ENCODE measurements at regions not wholly inside any gene's neighbourhood (a gene's known extent, or its start where the extent isn't known, plus 50 kb on each side); places are given as distances from the start of the nearest gene placed in this dataset.

DNA sequence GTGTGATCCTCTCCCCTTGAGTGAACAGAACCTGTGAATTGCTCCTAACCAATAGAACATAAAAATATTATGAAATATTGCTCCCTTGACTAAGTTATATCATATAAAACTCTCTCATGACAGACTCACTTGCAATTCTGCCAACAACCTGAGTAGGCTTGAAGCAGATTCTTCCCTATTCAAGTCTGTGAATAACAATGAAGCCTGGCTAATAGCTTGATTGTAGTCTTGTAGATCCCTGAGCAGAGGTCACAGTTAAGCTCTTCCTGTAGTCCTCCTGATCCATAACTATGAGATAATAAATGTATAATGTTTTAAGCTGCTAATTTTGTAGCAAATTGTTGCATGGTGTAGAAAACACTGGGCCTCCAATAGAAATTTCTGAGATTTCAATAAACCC is 540.1 kb upstream of the TENM4 start:
- no peaks in the 10 kb centered on the region for H3K27me3 ChIP-seq (ENCODE audit: control insufficient read depth in 2 of 2, insufficient read depth in 2 of 2, low read length in 2 of 2)
- H3K36me3 ChIP-seq (ENCODE audit: control insufficient read depth in 2 of 2, extremely low read depth in 1 of 2, insufficient read depth in 2 of 2, low read length in 2 of 2) = no peaks in the 10 kb centered on the region
- POLR2A ChIA-PET = no interaction called here
- TF ChIP-seq, protein P1, sequence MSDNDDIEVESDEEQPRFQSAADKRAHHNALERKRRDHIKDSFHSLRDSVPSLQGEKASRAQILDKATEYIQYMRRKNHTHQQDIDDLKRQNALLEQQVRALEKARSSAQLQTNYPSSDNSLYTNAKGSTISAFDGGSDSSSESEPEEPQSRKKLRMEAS (IDR thresholded peaks at IDR 0.05; ENCODE audit: insufficient read depth, insufficient read length) = no peak
- TF ChIP-seq, protein P2, sequence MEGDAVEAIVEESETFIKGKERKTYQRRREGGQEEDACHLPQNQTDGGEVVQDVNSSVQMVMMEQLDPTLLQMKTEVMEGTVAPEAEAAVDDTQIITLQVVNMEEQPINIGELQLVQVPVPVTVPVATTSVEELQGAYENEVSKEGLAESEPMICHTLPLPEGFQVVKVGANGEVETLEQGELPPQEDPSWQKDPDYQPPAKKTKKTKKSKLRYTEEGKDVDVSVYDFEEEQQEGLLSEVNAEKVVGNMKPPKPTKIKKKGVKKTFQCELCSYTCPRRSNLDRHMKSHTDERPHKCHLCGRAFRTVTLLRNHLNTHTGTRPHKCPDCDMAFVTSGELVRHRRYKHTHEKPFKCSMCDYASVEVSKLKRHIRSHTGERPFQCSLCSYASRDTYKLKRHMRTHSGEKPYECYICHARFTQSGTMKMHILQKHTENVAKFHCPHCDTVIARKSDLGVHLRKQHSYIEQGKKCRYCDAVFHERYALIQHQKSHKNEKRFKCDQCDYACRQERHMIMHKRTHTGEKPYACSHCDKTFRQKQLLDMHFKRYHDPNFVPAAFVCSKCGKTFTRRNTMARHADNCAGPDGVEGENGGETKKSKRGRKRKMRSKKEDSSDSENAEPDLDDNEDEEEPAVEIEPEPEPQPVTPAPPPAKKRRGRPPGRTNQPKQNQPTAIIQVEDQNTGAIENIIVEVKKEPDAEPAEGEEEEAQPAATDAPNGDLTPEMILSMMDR (IDR thresholded peaks at IDR 0.05; ENCODE audit: extremely low read depth in 1 of 2, insufficient read depth in 1 of 2, low read depth in 1 of 2, low read length in 2 of 2) = no peak
- no peak overlapping the region for H2AFZ ChIP-seq (ENCODE audit: low read depth, low read length)
- H3K79me2 ChIP-seq (ENCODE audit: control insufficient read depth, insufficient read depth, low read length) = no peaks in the 10 kb centered on the region
- no peaks in the 10 kb centered on the region for H3K9me1 ChIP-seq (replicated peaks; ENCODE audit: control insufficient read depth, extremely low read depth, insufficient read depth, low read length)
- CTCF ChIA-PET = no interaction called here
- no peak overlapping the region for H3K4me3 ChIP-seq (replicated peaks in 1 of 3; ENCODE audit: insufficient read depth in 1 of 3, low read depth in 1 of 3, low read length in 3 of 3)
- dilution Hi-C loops (cut with MboI; ENCODE audit: extremely low pct_ligation_motif_present, low sequenced_read_pairs) (no loop called here), intact Hi-C loops (cut with micrococcal nuclease) (no loop called here)
- H3K9me3 ChIP-seq (replicated peaks; ENCODE audit: control insufficient read depth, insufficient read depth, low read length) = peaks cover 4% of the 10 kb centered on the region
- no peaks in the 10 kb centered on the region for H4K20me1 ChIP-seq (replicated peaks; ENCODE audit: control insufficient read depth, extremely low read depth, insufficient read depth, low read length)
- no peak overlapping the region for H3K27ac ChIP-seq (ENCODE audit: insufficient read depth, low read depth, low read length)
- no peak overlapping the region for H3K9ac ChIP-seq (replicated peaks; ENCODE audit: extremely low read depth, insufficient read depth, low read length)
- FAIRE-seq (no peak), DNase-seq (ENCODE audit: low read depth, low spot score) (no peak)
- no peak overlapping the region for H3K4me2 ChIP-seq (ENCODE audit: insufficient read depth, low read length)
- BruUV-seq (replicated peaks) = no TSS peak
- no peaks in the 10 kb centered on the region for H3K4me1 ChIP-seq (ENCODE audit: control insufficient read depth, extremely low read depth, insufficient read depth, low read length)

DNA sequence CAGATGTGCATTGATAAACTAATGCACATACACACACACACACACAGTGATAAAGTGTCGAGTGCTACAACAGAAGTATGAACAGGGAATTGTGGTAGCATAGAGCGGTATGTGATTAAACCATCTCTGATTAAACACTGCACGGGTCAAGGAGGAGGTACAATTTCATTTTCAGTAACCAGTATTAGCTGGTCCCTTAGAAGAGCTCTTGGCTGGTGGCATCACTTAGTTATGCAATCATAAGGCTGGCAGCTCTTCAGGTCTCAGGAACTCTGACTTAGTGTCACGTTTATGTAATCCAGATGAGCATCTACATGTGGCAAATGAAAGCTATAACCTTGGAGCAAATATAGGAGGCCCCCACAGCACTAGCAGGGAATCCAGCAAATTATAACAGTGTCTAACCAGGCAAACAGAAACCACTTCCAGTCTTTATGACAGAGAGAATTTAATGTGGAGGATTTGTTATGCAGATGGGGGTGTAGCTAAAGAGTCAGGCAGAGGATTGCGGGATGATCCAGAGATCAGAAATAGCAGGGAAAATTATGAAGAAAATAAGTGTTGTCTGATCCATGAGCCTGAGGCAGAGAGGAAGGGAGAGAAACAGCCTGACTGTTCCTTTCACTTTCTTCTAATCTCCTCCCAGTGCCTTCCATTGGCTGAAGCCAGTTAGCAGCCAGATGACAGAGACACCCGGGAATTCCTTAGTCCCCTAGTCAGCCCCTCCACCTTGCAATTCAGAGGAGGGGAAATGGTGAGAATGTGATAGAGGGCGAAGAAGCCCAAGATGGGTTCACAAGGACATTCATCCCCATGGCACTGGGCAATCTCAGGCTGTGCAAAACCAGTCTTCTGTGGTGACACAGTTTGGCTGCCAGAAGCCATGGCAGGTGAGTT is 533.1 kb upstream of the TENM4 start:
- Histone ChIP-seq H4K20me1 (replicated peaks; ENCODE audit: control insufficient read depth, extremely low read depth, insufficient read depth, low read length) (no peaks in the 10 kb centered on the region), H3K36me3 (ENCODE audit: control insufficient read depth in 2 of 2, extremely low read depth in 1 of 2, insufficient read depth in 2 of 2, low read length in 2 of 2) (no peaks in the 10 kb centered on the region), H2AFZ (ENCODE audit: low read depth, low read length) (no peak overlapping the region), H3K79me2 (ENCODE audit: control insufficient read depth, insufficient read depth, low read length) (no peaks in the 10 kb centered on the region), H3K9ac (replicated peaks; ENCODE audit: extremely low read depth, insufficient read depth, low read length) (no peak overlapping the region), H3K27ac (ENCODE audit: insufficient read depth, low read depth, low read length) (no peak overlapping the region), H3K27me3 (ENCODE audit: control insufficient read depth in 2 of 2, insufficient read depth in 2 of 2, low read length in 2 of 2) (no peaks in the 10 kb centered on the region), H3K4me1 (ENCODE audit: control insufficient read depth, extremely low read depth, insufficient read depth, low read length) (no peaks in the 10 kb centered on the region), H3K4me2 (ENCODE audit: insufficient read depth, low read length) (no peak overlapping the region), H3K9me1 (replicated peaks; ENCODE audit: control insufficient read depth, extremely low read depth, insufficient read depth, low read length) (no peaks in the 10 kb centered on the region), H3K9me3 (replicated peaks; ENCODE audit: control insufficient read depth, insufficient read depth, low read length) (peaks cover 2% of the 10 kb centered on the region), H3K4me3 (replicated peaks in 1 of 3; ENCODE audit: insufficient read depth in 1 of 3, low read depth in 1 of 3, low read length in 3 of 3) (no peak overlapping the region)
- CTCF ChIA-PET = no interaction called here
- DNase-seq (ENCODE audit: low read depth, low spot score) (no peak), FAIRE-seq (no peak)
- POLR2A ChIA-PET = no interaction called here
- BruUV-seq (replicated peaks) = no TSS peak
- intact Hi-C loops (cut with micrococcal nuclease) = no loop called here
- dilution Hi-C loops (cut with MboI; ENCODE audit: extremely low pct_ligation_motif_present, low sequenced_read_pairs) = no loop called here
- no peak for TF ChIP-seq POLR2AphosphoS5 (IDR thresholded peaks at IDR 0.05; ENCODE audit: insufficient read depth, low read depth, low read length)
- TF ChIP-seq EZH2 (IDR thresholded peaks at IDR 0.05; ENCODE audit: borderline replicate concordance, low read depth, low read length, severe bottlenecking) = no peak
- TF ChIP-seq MYC (IDR thresholded peaks at IDR 0.05; ENCODE audit: low read depth, low read length) = no peak
- no peak for TF ChIP-seq FOS (IDR thresholded peaks at IDR 0.05; ENCODE audit: borderline replicate concordance, insufficient read depth, low read length)
- no peak for TF ChIP-seq POLR2A (IDR thresholded peaks at IDR 0.05; ENCODE audit: low read depth, low read length)
